ENCODE measurements at regions not wholly inside any gene's neighbourhood (a gene's known extent, or its start where the extent isn't known, plus 50 kb on each side); places are given as distances from the start of the nearest gene placed in this dataset.

GRCh38 chr3:69588170-69588569 lies 151.1 kb upstream of the MITF start:
- TF ChIP-seq CTCF (IDR thresholded peaks at IDR 0.05) (no peak), POLR2A (IDR thresholded peaks at IDR 0.05; ENCODE audit: low read length) (no peak), EP300 (IDR thresholded peaks at IDR 0.05) (no peak), REST (IDR thresholded peaks at IDR 0.05) (no peak), ELK1 (IDR thresholded peaks at IDR 0.05; ENCODE audit: low read depth, low read length) (no peak), CEBPB (IDR thresholded peaks at IDR 0.05) (no peak), RCOR1 (IDR thresholded peaks at IDR 0.05; ENCODE audit: low read depth, low read length) (no peak), TFCP2L1 (CRISPR knock-in tag; IDR thresholded peaks at IDR 0.05) (no peak), SMC3 (IDR thresholded peaks at IDR 0.05) (no peak), RNF2 (IDR thresholded peaks at IDR 0.05; ENCODE audit: borderline replicate concordance, low read depth) (no peak), HOXA7 (CRISPR knock-in tag; IDR thresholded peaks at IDR 0.05) (no peak), BCL3 (IDR thresholded peaks at IDR 0.05) (no peak), CBX8 (IDR thresholded peaks at IDR 0.05) (no peak)
